CD14-positive monocyte (primary cell): ENCODE measurements at regions not wholly inside any gene's neighbourhood (a gene's known extent, or its start where the extent isn't known, plus 50 kb on each side); places are given as distances from the start of the nearest gene placed in this dataset.

Experiments used
- DNase-seq, 3 donors: peaks; one replicate each; pipeline ENCODE4 v3.0.0-alpha.2; 2011 to 2022
- H2AFZ ChIP-seq: 2 replicates; pipeline ENCODE4 v1.6.0; 2012; ENCODE audit warnings: mild to moderate bottlenecking, low read depth, low read length, inconsistent platforms; ENCODE audit not compliant: insufficient read depth, poor library complexity, severe bottlenecking
- H3K27ac ChIP-seq, 2 donors: 1 replicate in 1 of 2; 2 replicates in 1 of 2; pipeline ENCODE4 v1.5.1; 2012 to 2013; ENCODE audit warnings: low read length in 2 of 2, control low read depth in 1 of 2, inconsistent platforms in 1 of 2, low read depth in 1 of 2, mild to moderate bottlenecking in 1 of 2
- H3K27me3 ChIP-seq, 2 donors: one replicate each; pipeline versions ENCODE4 v1.6.0 to v1.6.1; 2011 to 2013; ENCODE audit warnings: low read length in 2 of 2; ENCODE audit not compliant: control insufficient read depth in 2 of 2, insufficient read depth in 2 of 2
- H3K36me3 ChIP-seq, 2 donors: replicated peaks in 1 of 2; 1 replicate in 1 of 2; 2 replicates in 1 of 2; pipeline versions ENCODE4 v1.5.1 to v1.6.1; 2012 to 2013; ENCODE audit warnings: low read length in 2 of 2, control low read depth in 1 of 2, inconsistent platforms in 1 of 2, mild to moderate bottlenecking in 1 of 2; ENCODE audit not compliant: insufficient read depth in 2 of 2, control insufficient read depth in 1 of 2
- H3K4me1 ChIP-seq, 2 donors: 1 replicate in 1 of 2; 2 replicates in 1 of 2; pipeline versions ENCODE4 v1.5.1 to v1.6.1; 2012 to 2013; ENCODE audit warnings: low read length in 2 of 2, control low read depth in 1 of 2, inconsistent platforms in 1 of 2, mild to moderate bottlenecking in 1 of 2, moderate library complexity in 1 of 2; ENCODE audit not compliant: insufficient read depth in 2 of 2, control insufficient read depth in 1 of 2
- H3K4me2 ChIP-seq: replicated peaks from 2 replicates; pipeline ENCODE3; 2012; ENCODE audit warnings: low read length, moderate library complexity, mild to moderate bottlenecking; ENCODE audit not compliant: poor library complexity, severe bottlenecking; ENCODE audit errors: extremely low read depth
- H3K4me3 ChIP-seq, 3 experiments: fragments of 200-600 bp in 1 of 3; sonication (generic) in 1 of 3; replicated peaks in 1 of 3; 1 replicate in 2 of 3; 2 replicates in 1 of 3; pipeline ENCODE4 v1.5.1; 2011 to 2013; ENCODE audit warnings: low read length in 3 of 3, mild to moderate bottlenecking in 3 of 3, control low read depth in 2 of 3, low read depth in 2 of 3, inconsistent platforms in 1 of 3, moderate library complexity in 1 of 3
- H3K79me2 ChIP-seq: 2 replicates; pipeline ENCODE4 v1.6.0; 2012; ENCODE audit warnings: mild to moderate bottlenecking, control low read depth, inconsistent platforms, low read length, moderate library complexity; ENCODE audit not compliant: insufficient read depth
- H3K9ac ChIP-seq: 2 replicates; pipeline ENCODE4 v1.6.0; 2017; ENCODE audit warnings: low read length, mild to moderate bottlenecking; ENCODE audit not compliant: insufficient read depth, poor library complexity, severe bottlenecking
- H3K9me3 ChIP-seq, 2 donors: replicated peaks in 1 of 2; 1 replicate in 1 of 2; 2 replicates in 1 of 2; pipeline versions ENCODE4 v1.5.1 to v1.6.1; 2012 to 2013; ENCODE audit warnings: low read length in 2 of 2, control low read depth in 1 of 2; ENCODE audit not compliant: control insufficient read depth in 1 of 2, insufficient read depth in 1 of 2
- H4K20me1 ChIP-seq: 2 replicates; pipeline ENCODE4 v1.6.0; 2012; ENCODE audit warnings: mild to moderate bottlenecking, low read length, control low read depth, moderate library complexity; ENCODE audit not compliant: insufficient read depth
- H3K27ac Mint-ChIP-seq, 7 donors: one replicate each; pipeline ENCODE4 v1.8.0; 2020; ENCODE audit warnings: mild to moderate bottlenecking in 7 of 7, mixed read lengths in 7 of 7, moderate library complexity in 6 of 7, inconsistent platforms in 2 of 7
- H3K27me3 Mint-ChIP-seq, 3 donors: one replicate each; pipeline ENCODE4 v1.8.0; 2021 to 2022; ENCODE audit warnings: low read depth in 3 of 3, mild to moderate bottlenecking in 3 of 3, mixed read lengths in 3 of 3, moderate library complexity in 3 of 3, inconsistent platforms in 1 of 3
- H3K36me3 Mint-ChIP-seq, 2 donors: one replicate each; pipeline ENCODE4 v1.8.0; 2020; ENCODE audit warnings: mixed read lengths in 2 of 2, inconsistent platforms in 1 of 2, mild to moderate bottlenecking in 1 of 2
- H3K4me1 Mint-ChIP-seq: one replicate; pipeline ENCODE4 v1.8.0; 2020; ENCODE audit warnings: mild to moderate bottlenecking, mixed read lengths
- H3K4me3 Mint-ChIP-seq, 2 donors: one replicate each; pipeline ENCODE4 v1.8.0; 2020; ENCODE audit warnings: mild to moderate bottlenecking in 2 of 2, mixed read lengths in 2 of 2, moderate library complexity in 1 of 2
- H3K9me3 Mint-ChIP-seq, 7 donors: one replicate each; pipeline ENCODE4 v1.8.0; 2020 to 2022; ENCODE audit warnings: mixed read lengths in 7 of 7, mild to moderate bottlenecking in 6 of 7, moderate library complexity in 6 of 7, inconsistent platforms in 2 of 7
- CTCF ChIP-seq: fragments of 200-600 bp; IDR thresholded peaks from one replicate; pipeline ENCODE4 v1.8.0; 2022; ENCODE audit warnings: antibody characterized with exemption, mild to moderate bottlenecking
- WGBS: methylation state at CpG from one replicate; pipeline ENCODE4 v1.1.5; 2013; ENCODE audit warnings: missing lambda C conversion rate; ENCODE audit not compliant: insufficient coverage; 5-methylcytosine and 5-hydroxymethylcytosine counted together
- intact Hi-C, 2 donors: fragments of 100-400 bp; cut with micrococcal nuclease; formaldehyde crosslinking; loops; one replicate each; pipeline versions ENCODE4 v1.15.0 to v1.15.1; 2023

GRCh38 chr2:19461504-19462255 lies 103.3 kb upstream of the OSR1 start:
- no peaks in the 10 kb centered on the region for H3K79me2 ChIP-seq
- intact Hi-C loops, result no loop called here
- no peaks in the 10 kb centered on the region for H3K27me3 ChIP-seq
- H2AFZ ChIP-seq, result no peak overlapping the region
- H3K4me1 Mint-ChIP-seq, result no peaks in the 10 kb centered on the region
- H4K20me1 ChIP-seq, result no peaks in the 10 kb centered on the region
- no peak overlapping the region for H3K4me3 Mint-ChIP-seq
- no peak for DNase-seq
- peaks cover 2 to 12% (median 3%) of the 10 kb centered on the region in 7 donors for H3K9me3 Mint-ChIP-seq
- H3K27ac ChIP-seq, result no peak overlapping the region
- no peak overlapping the region for H3K4me3 ChIP-seq
- H3K9me3 ChIP-seq, result no peaks in the 10 kb centered on the region
- no peak for TF ChIP-seq CTCF
- no CpG with 5 or more reads among the region's 5 CpGs for WGBS
- no peaks in the 10 kb centered on the region for H3K36me3 Mint-ChIP-seq
- H3K4me1 ChIP-seq, result no peaks in the 10 kb centered on the region
- H3K36me3 ChIP-seq, result no peaks in the 10 kb centered on the region
- H3K27ac Mint-ChIP-seq, result no peak overlapping the region
- H3K27me3 Mint-ChIP-seq, result peaks cover 4 to 6% (median 4%) of the 10 kb centered on the region in 3 donors
- no peak overlapping the region for H3K9ac ChIP-seq
- no peak overlapping the region for H3K4me2 ChIP-seq

- Mint-ChIP-seq H3K27ac (no peak overlapping the region), H3K36me3 (no peaks in the 10 kb centered on the region), H3K9me3 (peaks cover 2 to 12% (median 3%) of the 10 kb centered on the region in 7 donors), H3K4me1 (no peaks in the 10 kb centered on the region), H3K4me3 (no peak overlapping the region), H3K27me3 (peaks cover 4 to 6% (median 4%) of the 10 kb centered on the region in 3 donors)
- intact Hi-C loops, result no loop called here
- Histone ChIP-seq H3K9ac (no peak overlapping the region), H4K20me1 (no peaks in the 10 kb centered on the region), H3K36me3 (no peaks in the 10 kb centered on the region), H3K9me3 (no peaks in the 10 kb centered on the region), H3K27ac (no peak overlapping the region), H2AFZ (no peak overlapping the region), H3K79me2 (no peaks in the 10 kb centered on the region), H3K4me1 (no peaks in the 10 kb centered on the region), H3K27me3 (no peaks in the 10 kb centered on the region), H3K4me2 (no peak overlapping the region), H3K4me3 (no peak overlapping the region)
- no peak for TF ChIP-seq CTCF
- no peak for DNase-seq
- WGBS, result 100% methylated on average over 1 of the region's 5 CpGs
These were observed 102.3 kb upstream of the OSR1 start for GRCh38 chr2:19460761-19461160.
